ENCODE measurements at regions not wholly inside any gene's neighbourhood (a gene's known extent, or its start where the extent isn't known, plus 50 kb on each side); places are given as distances from the start of the nearest gene placed in this dataset.
"Not testable (repeated sequence)": the region's sequence is repeated elsewhere in the genome, so short reads cannot be mapped to it uniquely, and the experiment has no call there.

- DNase-seq (ENCODE audit: low spot score): not testable (repeated sequence)
Measured at GRCh38 chr2:87198422-87198821, 176.8 kb upstream of the PLGLB1 start.

DNA sequence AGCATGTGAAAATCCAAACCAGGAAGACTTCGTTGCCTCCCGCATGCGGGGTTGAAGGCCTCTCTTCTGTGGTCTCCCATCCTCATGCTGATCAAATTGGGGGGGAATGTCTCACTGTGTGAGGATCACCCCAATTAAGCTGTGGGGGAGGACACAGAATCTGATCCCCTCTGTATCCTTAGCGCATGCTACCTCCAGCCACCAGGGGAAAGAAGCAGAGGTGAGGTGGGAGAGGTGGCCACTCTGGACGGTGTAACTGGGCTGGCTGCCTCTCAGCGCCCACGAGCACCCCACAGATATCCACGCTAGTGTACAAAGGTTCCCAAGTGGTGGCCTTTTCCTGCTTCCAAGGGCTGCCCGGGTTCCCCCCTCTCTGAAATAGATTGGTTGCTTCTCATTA is 177.6 kb upstream of the PLGLB1 start:
- not testable (repeated sequence) for DNase-seq (ENCODE audit: low spot score)

DNA sequence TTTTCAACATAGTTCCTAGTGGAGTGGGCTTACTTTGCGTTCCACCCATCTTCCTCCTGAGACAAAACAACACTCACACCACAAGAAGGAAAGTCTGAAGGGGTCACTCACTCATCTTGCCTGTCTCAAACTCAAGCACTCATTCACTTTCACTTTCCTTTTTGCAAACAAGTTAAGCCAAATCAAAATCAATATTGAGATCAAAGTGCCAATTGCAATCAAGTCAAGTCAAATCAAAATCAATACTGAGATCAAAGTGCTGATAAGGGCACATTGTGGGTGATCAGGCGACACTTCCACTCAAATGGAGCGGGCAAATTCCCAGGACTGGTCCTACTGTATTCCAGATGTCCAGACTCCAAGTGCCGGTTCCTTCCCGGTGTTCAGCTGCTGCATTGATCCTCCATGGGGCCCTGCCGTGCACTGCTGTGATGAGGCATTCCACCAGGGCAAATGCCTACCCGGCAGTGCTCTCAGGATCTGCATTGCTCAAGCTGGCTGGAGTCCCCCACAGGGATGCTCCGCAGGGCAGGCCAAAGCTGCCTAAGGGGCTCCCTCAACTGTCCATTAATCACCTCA is 183.0 kb upstream of the PLGLB1 start:
- not testable (repeated sequence) for DNase-seq (ENCODE audit: low spot score)

GRCh38 chr2:87212938-87213337 is 191.3 kb upstream of the PLGLB1 start:
- not testable (repeated sequence) for DNase-seq (ENCODE audit: low spot score)

GRCh38 chr2:87217005-87217404 is 195.4 kb upstream of the PLGLB1 start:
- not testable (repeated sequence) for DNase-seq (ENCODE audit: low spot score)

GRCh38 chr2:87217741-87218410 is 196.2 kb upstream of the PLGLB1 start:
- DNase-seq (ENCODE audit: low spot score): not testable (repeated sequence)

DNA sequence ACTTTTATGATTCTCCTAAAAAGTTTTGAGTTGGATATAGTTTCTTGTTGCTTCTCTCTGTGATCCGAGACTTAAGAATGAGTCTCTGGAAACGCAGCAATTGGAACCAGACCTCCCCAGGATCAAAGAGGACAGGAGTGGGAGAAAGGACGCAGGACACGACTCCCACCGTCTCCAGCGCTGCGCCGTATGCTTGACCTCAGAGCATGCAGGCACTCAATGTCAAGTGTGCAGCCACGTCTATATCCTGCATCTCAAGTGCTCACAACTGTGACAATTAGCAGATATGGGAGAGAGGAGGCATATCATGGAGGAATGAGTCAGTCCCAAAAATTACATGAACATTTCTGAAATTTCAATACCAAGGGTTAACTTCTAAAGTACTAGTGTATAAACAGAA is 199.0 kb upstream of the PLGLB1 start:
- not testable (repeated sequence) for DNase-seq (ENCODE audit: low spot score)

GRCh38 chr2:87222131-87222530 is 200.5 kb upstream of the PLGLB1 start:
- DNase-seq (ENCODE audit: low spot score): not testable (repeated sequence)

- DNase-seq (ENCODE audit: low spot score): not testable (repeated sequence)
Measured at GRCh38 chr2:87223873-87224272, 202.2 kb upstream of the PLGLB1 start.

GRCh38 chr2:87229091-87229689 is 207.5 kb upstream of the PLGLB1 start:
- DNase-seq (ENCODE audit: low spot score): not testable (repeated sequence)

- DNase-seq (ENCODE audit: low spot score): not testable (repeated sequence)
Measured at GRCh38 chr2:87229964-87230363, 208.3 kb upstream of the PLGLB1 start.

- not testable (repeated sequence) for DNase-seq (ENCODE audit: low spot score)
Measured at GRCh38 chr2:87235333-87235981, 213.8 kb upstream of the PLGLB1 start.

GRCh38 chr2:87237570-87238336 is 216.1 kb upstream of the PLGLB1 start:
- not testable (repeated sequence) for DNase-seq (ENCODE audit: low spot score)

- not testable (repeated sequence) for DNase-seq (ENCODE audit: low spot score)
Measured at GRCh38 chr2:87239558-87240215, 218.0 kb upstream of the PLGLB1 start.

DNA sequence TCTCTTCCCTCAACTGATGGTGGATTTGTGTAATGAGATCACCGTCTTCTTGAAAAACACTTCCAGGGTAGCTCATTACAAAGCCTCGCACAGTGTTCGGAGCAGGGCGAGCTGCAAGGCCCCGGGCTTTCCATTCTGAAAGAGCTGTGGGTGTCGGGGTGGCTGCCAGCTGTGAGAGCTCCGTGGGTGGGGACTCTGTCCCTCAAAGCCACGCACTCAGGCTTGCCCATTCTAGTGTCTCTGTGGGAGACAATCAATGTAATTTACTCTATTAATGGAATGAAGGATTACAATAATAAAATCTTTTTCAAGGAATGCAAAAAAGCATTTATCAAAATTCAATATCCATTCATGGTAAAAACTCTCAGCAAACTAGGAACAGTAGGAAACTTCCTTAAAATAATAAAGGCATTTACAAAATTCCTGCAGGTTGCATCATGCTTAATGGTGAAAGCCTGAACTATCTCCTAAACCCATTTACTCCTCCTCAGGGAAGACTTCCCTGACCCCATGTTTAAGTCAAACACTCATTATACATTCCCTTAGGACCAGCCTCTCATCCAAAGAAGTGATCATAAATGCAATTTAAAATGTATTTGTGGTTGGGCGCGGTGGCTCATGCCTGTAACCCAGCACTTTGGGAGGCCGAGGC is 224.5 kb upstream of the PLGLB1 start:
- not testable (repeated sequence) for DNase-seq (ENCODE audit: low spot score)

DNA sequence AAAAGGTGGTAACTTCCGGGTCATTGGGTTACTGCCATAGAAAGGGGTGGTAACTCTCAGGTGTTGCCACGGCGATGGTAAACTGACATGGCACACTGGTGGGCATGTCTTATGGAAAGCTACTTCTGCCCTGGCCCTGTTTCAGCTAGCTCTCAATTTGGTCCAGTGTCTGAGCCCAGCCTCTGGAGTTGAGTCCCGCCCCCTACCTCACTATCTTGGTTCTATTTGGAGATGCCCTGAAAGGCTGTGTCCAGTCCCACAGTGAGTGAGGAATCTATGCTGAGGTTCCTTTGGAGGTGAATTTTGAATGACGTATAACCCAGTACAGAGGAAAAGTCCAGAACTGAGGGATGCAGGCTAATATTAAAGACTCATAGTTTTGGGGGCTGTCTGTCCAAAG is 230.4 kb upstream of the PLGLB1 start:
- not testable (repeated sequence) for DNase-seq (ENCODE audit: low spot score)

DNA sequence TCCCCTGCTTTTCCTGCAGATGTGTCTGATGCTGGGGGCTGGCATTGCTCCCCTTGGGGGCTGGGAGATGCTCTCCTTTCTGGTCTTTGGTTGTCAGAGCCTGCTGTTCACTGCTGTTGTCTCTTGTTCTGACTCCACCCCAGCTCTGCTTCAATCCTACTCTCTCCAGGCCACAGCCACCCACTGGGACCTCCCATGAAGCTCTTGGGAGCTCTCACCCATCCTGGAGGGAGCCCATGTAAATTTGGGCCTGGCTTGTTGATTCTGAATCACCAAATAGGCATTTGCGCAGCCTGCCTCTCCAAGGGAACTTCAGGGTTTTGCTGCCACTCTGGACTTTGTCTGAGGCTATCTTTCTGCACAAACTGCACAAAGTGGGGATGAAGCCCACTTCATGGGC is 232.9 kb upstream of the PLGLB1 start:
- not testable (repeated sequence) for DNase-seq (ENCODE audit: low spot score)

- not testable (repeated sequence) for DNase-seq (ENCODE audit: low spot score)
Measured at GRCh38 chr2:87255410-87255809, 233.8 kb upstream of the PLGLB1 start.

DNA sequence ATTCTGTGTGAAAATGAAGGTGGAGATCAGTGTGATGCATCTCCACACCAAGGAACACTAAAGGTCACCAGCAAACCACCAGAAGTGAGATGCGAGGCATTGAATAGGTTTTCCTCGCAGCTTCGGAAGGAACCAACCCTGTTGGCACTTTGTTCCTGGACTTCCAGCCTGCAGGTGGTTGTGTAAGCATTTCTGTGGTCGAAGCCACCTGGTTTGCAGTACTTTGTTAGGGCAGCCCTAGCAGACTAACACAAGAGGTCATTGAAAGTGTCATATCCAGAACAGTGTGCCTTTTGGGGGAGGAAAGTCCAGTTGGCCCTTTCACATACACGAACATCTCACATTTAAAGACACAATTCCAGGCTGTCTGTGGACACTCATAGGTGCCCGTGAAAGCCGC is 237.2 kb upstream of the PLGLB1 start:
- not testable (repeated sequence) for DNase-seq (ENCODE audit: low spot score)

DNA sequence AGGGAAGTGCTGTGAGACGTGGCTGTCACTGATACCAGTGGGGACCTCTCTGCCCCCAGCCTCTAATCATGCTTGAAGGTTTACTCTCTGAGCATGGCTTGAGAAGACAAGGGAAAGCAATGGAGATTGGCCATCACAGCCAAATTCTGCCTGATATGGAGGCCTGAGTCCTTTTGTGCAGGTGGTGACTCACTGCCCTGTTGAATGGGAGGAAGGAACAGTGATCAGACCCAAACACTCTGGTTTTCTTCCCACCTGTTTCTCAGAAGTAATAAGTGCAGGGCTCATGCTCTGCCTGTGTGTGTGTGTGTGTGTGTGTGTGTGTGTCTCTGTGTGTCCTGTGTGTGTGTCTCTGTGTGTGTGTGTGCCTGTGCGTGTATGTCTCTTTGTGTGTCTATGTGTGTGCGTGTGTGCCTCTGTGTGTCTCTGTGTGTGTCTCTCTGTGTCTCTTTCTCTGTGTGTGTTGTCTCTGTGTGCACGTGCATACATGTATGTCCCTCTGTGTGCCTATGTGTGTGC is 240.6 kb upstream of the PLGLB1 start:
- not testable (repeated sequence) for DNase-seq (ENCODE audit: low spot score)

Measured in D341Med (cell line).